ENCODE measurements at regions not wholly inside any gene's neighbourhood (a gene's known extent, or its start where the extent isn't known, plus 50 kb on each side); places are given as distances from the start of the nearest gene placed in this dataset.

- no peak for TF ChIP-seq CTCF (IDR thresholded peaks at IDR 0.05)
- TF ChIP-seq POLR2A (IDR thresholded peaks at IDR 0.05): no peak
- no peak for TF ChIP-seq POLR2AphosphoS5 (IDR thresholded peaks at IDR 0.05)
Measured at GRCh38 chrX:39536211-39536610, 561.5 kb downstream of the BCOR start.
